H1 (cell line): ENCODE measurements at regions not wholly inside any gene's neighbourhood (a gene's known extent, or its start where the extent isn't known, plus 50 kb on each side); places are given as distances from the start of the nearest gene placed in this dataset.

Experiments used
- CTCF ChIA-PET: fragments of 300-600 bp; sonication (Branson Sonifier 250); formaldehyde crosslinking; loops from one replicate; lab custom pipeline; 2021; ENCODE audit not compliant: partially characterized antibody; lab: Charles Lee
- POLR2A ChIA-PET: fragments of 300-600 bp; sonication (Branson Sonifier 250); formaldehyde crosslinking; loops from one replicate; lab custom pipeline; 2021; ENCODE audit warnings: inconsistent platforms; ENCODE audit not compliant: partially characterized antibody; lab: Charles Lee
- DNase-seq, 2 experiments: peaks; one replicate each; pipeline versions ENCODE4 v3.0.0 to v3.0.0-alpha.2; 2010 to 2022; ENCODE audit warnings: low spot score in 2 of 2, low read depth in 1 of 2, mixed read lengths in 1 of 2
- FAIRE-seq: peaks from 2 replicates; lab custom pipeline; 2011; peaks lifted over from hg19 to GRCh38; lab: Jason Lieb, UNC
- H2AFZ ChIP-seq: 2 replicates; pipeline ENCODE4 v1.8.1; 2012; ENCODE audit warnings: low read length, inconsistent platforms
- H2AK5ac ChIP-seq: 2 replicates; pipeline ENCODE4 v1.6.1; 2013; ENCODE audit warnings: low read depth, low read length
- H2BK120ac ChIP-seq: replicated peaks from 2 replicates; pipeline ENCODE3; 2013; ENCODE audit warnings: low read depth, low read length, inconsistent platforms
- H2BK12ac ChIP-seq: 2 replicates; pipeline ENCODE4 v1.6.1; 2013; ENCODE audit warnings: low read depth, low read length
- H2BK15ac ChIP-seq: 2 replicates; pipeline ENCODE4 v1.6.1; 2013; ENCODE audit warnings: low read length
- H2BK20ac ChIP-seq: 2 replicates; pipeline ENCODE4 v1.6.1; 2013; ENCODE audit warnings: low read length
- H2BK5ac ChIP-seq: 2 replicates; pipeline ENCODE4 v1.6.1; 2013; ENCODE audit warnings: low read depth, low read length
- H3K14ac ChIP-seq: 2 replicates; pipeline ENCODE4 v1.6.1; 2013; ENCODE audit warnings: inconsistent platforms; ENCODE audit not compliant: insufficient read length
- H3K18ac ChIP-seq: 2 replicates; pipeline ENCODE4 v1.6.1; 2013; ENCODE audit warnings: low read length; ENCODE audit errors: extremely low read depth
- H3K23ac ChIP-seq: 2 replicates; pipeline ENCODE4 v1.6.1; 2013; ENCODE audit warnings: inconsistent platforms; ENCODE audit not compliant: insufficient read length
- H3K23me2 ChIP-seq: 2 replicates; pipeline ENCODE4 v1.6.1; 2013; ENCODE audit warnings: low read depth, low read length
- H3K27ac ChIP-seq: 2 replicates; pipeline ENCODE4 v1.6.1; 2011; ENCODE audit warnings: low read depth, low read length, inconsistent platforms
- H3K27me3 ChIP-seq, 4 experiments: replicated peaks in 1 of 4; 1 replicate in 1 of 4; 2 replicates in 3 of 4; pipeline versions ENCODE4 v1.6.1 to v1.8.1; 2011 to 2013; ENCODE audit warnings: low read length in 3 of 4, mild to moderate bottlenecking in 3 of 4, inconsistent platforms in 2 of 4, mixed read lengths in 2 of 4, moderate library complexity in 1 of 4; ENCODE audit not compliant: control insufficient read depth in 3 of 4, insufficient read depth in 3 of 4; ENCODE audit errors: extremely low read depth in 1 of 4
- H3K36me3 ChIP-seq, 4 experiments: 2 replicates each; pipeline versions ENCODE4 v1.6.1 to v1.8.1; 2011 to 2013; ENCODE audit warnings: mild to moderate bottlenecking in 4 of 4, low read length in 3 of 4, moderate library complexity in 2 of 4, control low read depth in 1 of 4, inconsistent platforms in 1 of 4; ENCODE audit not compliant: insufficient read depth in 4 of 4, control insufficient read depth in 2 of 4
- H3K4ac ChIP-seq: replicated peaks from 2 replicates; pipeline ENCODE3; 2013; ENCODE audit warnings: low read length, low read depth, mixed read lengths, inconsistent platforms; ENCODE audit not compliant: insufficient read length
- H3K4me1 ChIP-seq, 4 experiments: replicated peaks in 1 of 4; 1 replicate in 1 of 4; 2 replicates in 3 of 4; pipeline versions ENCODE4 v1.6.1 to v1.8.1; 2011 to 2013; ENCODE audit warnings: low read length in 3 of 4, inconsistent platforms in 2 of 4, mixed read lengths in 1 of 4; ENCODE audit not compliant: insufficient read depth in 4 of 4, control insufficient read depth in 3 of 4
- H3K4me2 ChIP-seq, 2 experiments: 2 replicates each; pipeline versions ENCODE4 v1.6.1 to v1.8.1; 2011 to 2013; ENCODE audit warnings: low read depth in 2 of 2, low read length in 2 of 2, control low read depth in 1 of 2, inconsistent platforms in 1 of 2, mild to moderate bottlenecking in 1 of 2; ENCODE audit not compliant: insufficient read depth in 1 of 2
- H3K4me3 ChIP-seq, 4 experiments: fragments of 200-600, 300-600 bp in 1 of 4; sonication (generic), shearing (Covaris generic), sonication (Bioruptor Twin) in 1 of 4; 2 replicates each; pipeline versions ENCODE4 v1.5.1 to v1.8.1; 2011 to 2016; ENCODE audit warnings: low read length in 4 of 4, low read depth in 3 of 4, control low read depth in 2 of 4, inconsistent platforms in 2 of 4, mild to moderate bottlenecking in 2 of 4, mixed read lengths in 1 of 4, moderate library complexity in 1 of 4; ENCODE audit not compliant: insufficient read depth in 2 of 4; ENCODE audit errors: extremely low read depth in 1 of 4
- H3K56ac ChIP-seq: replicated peaks from 2 replicates; pipeline ENCODE3; 2013; ENCODE audit warnings: low read depth, mild to moderate bottlenecking, mixed read lengths, low read length, inconsistent platforms; ENCODE audit not compliant: insufficient read length
- H3K79me1 ChIP-seq: 2 replicates; pipeline ENCODE4 v1.6.1; 2013; ENCODE audit warnings: low read depth, low read length, control low read depth
- H3K79me2 ChIP-seq, 2 experiments: 2 replicates each; pipeline versions ENCODE4 v1.6.1 to v1.8.1; 2012 to 2013; ENCODE audit warnings: low read length in 2 of 2, mild to moderate bottlenecking in 2 of 2, inconsistent platforms in 1 of 2; ENCODE audit not compliant: insufficient read depth in 2 of 2, control insufficient read depth in 1 of 2
- H3K9ac ChIP-seq, 4 experiments: replicated peaks in 1 of 4; 1 replicate in 1 of 4; 2 replicates in 3 of 4; pipeline versions ENCODE4 v1.6.1 to v1.8.1; 2011 to 2013; ENCODE audit warnings: low read depth in 3 of 4, low read length in 3 of 4, control low read depth in 2 of 4, mild to moderate bottlenecking in 2 of 4, moderate library complexity in 2 of 4, inconsistent platforms in 1 of 4; ENCODE audit errors: extremely low read depth in 1 of 4
- H3K9me3 ChIP-seq, 2 experiments: 2 replicates each; pipeline versions ENCODE4 v1.6.1 to v1.8.1; 2012 to 2013; ENCODE audit warnings: mild to moderate bottlenecking in 2 of 2, moderate library complexity in 2 of 2, control low read depth in 1 of 2, inconsistent platforms in 1 of 2, low read depth in 1 of 2, low read length in 1 of 2, mixed read lengths in 1 of 2; ENCODE audit not compliant: insufficient read depth in 2 of 2
- H4K20me1 ChIP-seq, 2 experiments: replicated peaks in 1 of 2; 2 replicates each; pipeline versions ENCODE3 to v1.8.1; 2011 to 2013; ENCODE audit warnings: inconsistent platforms in 2 of 2, low read length in 2 of 2, mild to moderate bottlenecking in 1 of 2; ENCODE audit not compliant: insufficient read depth in 2 of 2, control insufficient read depth in 1 of 2
- H4K5ac ChIP-seq: 2 replicates; pipeline ENCODE4 v1.6.1; 2013; ENCODE audit warnings: low read length, low read depth, mixed read lengths, inconsistent platforms; ENCODE audit not compliant: insufficient read length
- H4K8ac ChIP-seq: 2 replicates; pipeline ENCODE4 v1.8.0; 2013; ENCODE audit warnings: mild to moderate bottlenecking, moderate library complexity, low read length, inconsistent platforms; ENCODE audit not compliant: insufficient read depth; ENCODE audit errors: extremely low read depth
- H4K91ac ChIP-seq: replicated peaks from 2 replicates; pipeline ENCODE3; 2013; ENCODE audit warnings: low read length, mixed read lengths, inconsistent platforms; ENCODE audit not compliant: insufficient read length
- FOSL1 ChIP-seq: IDR thresholded peaks from 2 replicates; pipeline ENCODE4 v1.6.1; 2011; ENCODE audit warnings: mild to moderate bottlenecking, low read depth, low read length, moderate library complexity; ENCODE audit not compliant: insufficient read depth
- SP4 ChIP-seq: IDR thresholded peaks from 2 replicates; pipeline ENCODE4 v1.6.1; 2012; ENCODE audit warnings: low read length, inconsistent platforms
- SUZ12 ChIP-seq: fragments of 200-600 bp; sonication (generic); IDR thresholded peaks from 2 replicates; pipeline ENCODE4 v1.6.1; 2012; ENCODE audit warnings: mild to moderate bottlenecking, inconsistent platforms, low read length, moderate library complexity, mixed read lengths

DNA sequence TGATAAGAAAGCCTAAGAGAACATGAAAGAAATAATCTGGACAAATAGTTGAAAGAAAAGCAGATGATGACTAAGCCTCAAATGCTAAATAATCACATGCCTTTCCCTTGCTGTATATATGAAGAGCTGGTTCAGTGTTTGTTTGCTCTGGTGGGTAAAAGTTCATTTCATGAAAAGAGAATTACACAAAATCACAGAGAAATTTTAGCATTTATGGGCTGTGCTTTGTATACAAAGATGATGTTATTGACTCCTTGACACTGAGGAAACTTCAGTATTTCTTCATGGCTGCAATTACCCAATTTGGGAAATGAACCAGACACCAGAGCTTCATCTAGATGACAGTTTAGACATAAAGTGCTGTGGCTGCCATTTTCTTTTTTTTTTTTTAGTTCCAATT, 527.2 kb downstream of the NR2F1-AS1 start:
- Histone ChIP-seq H3K4me3 (no peak overlapping the region), H3K9me3 (peaks cover 5 to 7% of the 10 kb centered on the region in 2 experiments; a peak in 3 of 4 replicates), H4K8ac (no peak overlapping the region), H3K79me2 (no peaks in the 10 kb centered on the region), H2BK15ac (no peak overlapping the region), H2AK5ac (no peak overlapping the region), H4K91ac (no peak overlapping the region), H3K56ac (no peak overlapping the region), H3K9ac (no peak overlapping the region), H3K79me1 (no peaks in the 10 kb centered on the region), H2BK12ac (no peak overlapping the region), H2BK20ac (no peak overlapping the region), H2BK120ac (no peak overlapping the region), H2BK5ac (no peak overlapping the region), H3K23ac (no peak overlapping the region), H3K23me2 (no peaks in the 10 kb centered on the region), H2AFZ (no peak overlapping the region), H3K14ac (no peak overlapping the region), H3K4ac (no peak overlapping the region), H3K36me3 (no peaks in the 10 kb centered on the region), H3K18ac (no peak overlapping the region), H3K4me2 (no peak overlapping the region), H4K20me1 (no peaks in the 10 kb centered on the region), H3K4me1 (peaks cover 0 to 4% (median 2%) of the 10 kb centered on the region in 4 experiments; a peak in 3 of 7 replicates), H3K27me3 (no peaks in the 10 kb centered on the region), H3K27ac (no peak overlapping the region), H4K5ac (no peak overlapping the region)
- FAIRE-seq: no peak
- no peak for DNase-seq
- ChIA-PET POLR2A (no interaction called here), CTCF (no interaction called here)
- TF ChIP-seq SUZ12: no peak
- TF ChIP-seq SP4: no peak
- no peak for TF ChIP-seq FOSL1
